C4-2B (cell line): ENCODE measurements at regions not wholly inside any gene's neighbourhood (a gene's known extent, or its start where the extent isn't known, plus 50 kb on each side); places are given as distances from the start of the nearest gene placed in this dataset.

ENCODE experiments used
- H3K27ac ChIP-seq: fragments of 450-650 bp; 2 replicates; pipeline ENCODE4 v1.5.1; 2017
- ZFX ChIP-seq: fragments of 450-650 bp; IDR thresholded peaks from 2 replicates; pipeline ENCODE4 v1.6.1; 2017
- TF ChIP-seq, protein P1 (sequence below): fragments of 450-650 bp; conservative IDR thresholded peaks from 2 replicates; pipeline ENCODE4 v1.5.1; 2017; ENCODE audit warnings: mild to moderate bottlenecking

GRCh38 chr2:145290986-145291385 lies 771.1 kb upstream of the ZEB2 start:
- no peak for TF ChIP-seq ZFX
- TF ChIP-seq, protein P1, sequence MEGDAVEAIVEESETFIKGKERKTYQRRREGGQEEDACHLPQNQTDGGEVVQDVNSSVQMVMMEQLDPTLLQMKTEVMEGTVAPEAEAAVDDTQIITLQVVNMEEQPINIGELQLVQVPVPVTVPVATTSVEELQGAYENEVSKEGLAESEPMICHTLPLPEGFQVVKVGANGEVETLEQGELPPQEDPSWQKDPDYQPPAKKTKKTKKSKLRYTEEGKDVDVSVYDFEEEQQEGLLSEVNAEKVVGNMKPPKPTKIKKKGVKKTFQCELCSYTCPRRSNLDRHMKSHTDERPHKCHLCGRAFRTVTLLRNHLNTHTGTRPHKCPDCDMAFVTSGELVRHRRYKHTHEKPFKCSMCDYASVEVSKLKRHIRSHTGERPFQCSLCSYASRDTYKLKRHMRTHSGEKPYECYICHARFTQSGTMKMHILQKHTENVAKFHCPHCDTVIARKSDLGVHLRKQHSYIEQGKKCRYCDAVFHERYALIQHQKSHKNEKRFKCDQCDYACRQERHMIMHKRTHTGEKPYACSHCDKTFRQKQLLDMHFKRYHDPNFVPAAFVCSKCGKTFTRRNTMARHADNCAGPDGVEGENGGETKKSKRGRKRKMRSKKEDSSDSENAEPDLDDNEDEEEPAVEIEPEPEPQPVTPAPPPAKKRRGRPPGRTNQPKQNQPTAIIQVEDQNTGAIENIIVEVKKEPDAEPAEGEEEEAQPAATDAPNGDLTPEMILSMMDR, result no peak

GRCh38 chr2:145289946-145290345 lies 770.0 kb upstream of the ZEB2 start:
- TF ChIP-seq ZFX, result no peak
- TF ChIP-seq, protein P1, result no peak
- H3K27ac ChIP-seq, result no peak overlapping the region

More at GRCh38 chr2:145290986-145291385, 771.1 kb upstream of the ZEB2 start:
- H3K27ac ChIP-seq, result no peak overlapping the region

GRCh38 chr2:145288650-145289496 lies 769.0 kb upstream of the ZEB2 start:
- no peak for TF ChIP-seq ZFX
- TF ChIP-seq, protein P1, result no peak
- H3K27ac ChIP-seq, result no peak overlapping the region

DNA sequence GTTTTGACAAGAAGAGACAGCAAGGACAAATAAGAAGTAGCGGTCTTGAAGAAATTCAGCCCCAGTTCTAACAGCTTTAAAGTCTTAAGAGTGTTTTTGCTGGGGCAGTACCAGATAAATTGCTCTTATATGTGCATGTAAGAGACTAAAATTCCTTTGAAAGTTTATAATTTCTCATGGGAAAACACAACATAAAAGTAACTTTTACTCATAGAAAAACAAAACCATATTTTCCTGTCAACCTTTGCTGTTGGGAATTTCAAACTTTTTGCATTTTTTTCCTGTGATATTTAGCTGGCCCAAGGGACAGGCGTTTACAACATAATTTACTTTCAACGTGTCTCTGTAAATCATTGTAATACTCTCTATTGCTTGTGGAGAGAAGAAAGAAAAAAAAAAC lies 767.8 kb upstream of the ZEB2 start:
- TF ChIP-seq, protein P1, result no peak
- no peak for TF ChIP-seq ZFX
- no peak overlapping the region for H3K27ac ChIP-seq

GRCh38 chr2:145286716-145287275 lies 766.9 kb upstream of the ZEB2 start:
- TF ChIP-seq, protein P1, result no peak
- no peak for TF ChIP-seq ZFX

GRCh38 chr2:145284551-145284950 lies 764.6 kb upstream of the ZEB2 start:
- TF ChIP-seq ZFX, result no peak
- TF ChIP-seq, protein P1, result no peak
- H3K27ac ChIP-seq, result no peak overlapping the region

More at GRCh38 chr2:145286716-145287275, 766.9 kb upstream of the ZEB2 start:
- no peak overlapping the region for H3K27ac ChIP-seq

- H3K27ac ChIP-seq, result no peak overlapping the region
- TF ChIP-seq, protein P1, result no peak
- TF ChIP-seq ZFX, result no peak
These were observed 763.2 kb upstream of the ZEB2 start for GRCh38 chr2:145283131-145283530.
